ENCODE measurements at regions not wholly inside any gene's neighbourhood (a gene's known extent, or its start where the extent isn't known, plus 50 kb on each side); places are given as distances from the start of the nearest gene placed in this dataset.

GRCh38 chr13:31517599-31517998 lies 221.7 kb upstream of the RXFP2 start (continued):
- TF ChIP-seq MXI1 (IDR thresholded peaks at IDR 0.05; ENCODE audit: low read depth, low read length) (no peak), SIN3A (IDR thresholded peaks at IDR 0.05; ENCODE audit: low read depth, low read length) (no peak), NR2C2 (IDR thresholded peaks at IDR 0.05; ENCODE audit: borderline replicate concordance, control insufficient read depth, insufficient read length, low read depth) (no peak), MTA2 (IDR thresholded peaks at IDR 0.05; ENCODE audit: low read depth) (no peak), RB1 (IDR thresholded peaks at IDR 0.05; ENCODE audit: borderline replicate concordance) (no peak)

GRCh38 chr13:31518645-31519044 lies 220.7 kb upstream of the RXFP2 start:
- Histone ChIP-seq H3K9ac (ENCODE audit: control insufficient read depth, insufficient read depth, low read length) (no peak overlapping the region), H4K20me1 (ENCODE audit: control insufficient read depth, insufficient read depth) (no peaks in the 10 kb centered on the region), H3K4me2 (ENCODE audit: control insufficient read depth, insufficient read depth) (no peak overlapping the region), H3K79me2 (ENCODE audit: control insufficient read depth, insufficient read depth, low read length) (no peaks in the 10 kb centered on the region), H3K4me3 (no peak overlapping the region), H3K36me3 (ENCODE audit: control insufficient read depth in 2 of 2, insufficient read depth in 2 of 2, low read length in 1 of 2) (no peaks in the 10 kb centered on the region), H3K27me3 (replicated peaks in 1 of 2; ENCODE audit: control insufficient read depth in 2 of 2, insufficient read depth in 2 of 2, low read length in 1 of 2) (no peaks in the 10 kb centered on the region), H3K9me3 (replicated peaks; ENCODE audit: control insufficient read depth, insufficient read depth, low read length) (no peaks in the 10 kb centered on the region), H3K4me1 (ENCODE audit: control insufficient read depth, insufficient read depth, low read length) (no peaks in the 10 kb centered on the region), H2AFZ (ENCODE audit: control insufficient read depth, low read depth, low read length) (no peak overlapping the region), H3K27ac (ENCODE audit: control insufficient read depth, insufficient read depth) (no peak overlapping the region)
- POLR2A ChIA-PET = no interaction called here
- ATAC-seq (no peak), FAIRE-seq (no peak), DNase-seq (ENCODE audit: low read depth, low spot score) (no peak)
- intact Hi-C loops (cut with micrococcal nuclease; ENCODE audit: unreplicated experiment) (no loop called here), in situ Hi-C loops (cut with MboI) (no loop called here)
- 16% methylated on average over 4 of the region's 4 CpGs for WGBS (ENCODE audit: insufficient coverage, insufficient replicate concordance, low lambda C conversion rate, missing lambda C conversion rate)
- CTCF ChIA-PET = no interaction called here
- SMC1A ChIA-PET (ENCODE audit: uncharacterized antibody, unreplicated experiment) = interaction anchor here (1.3 kb wide), 1 partner anchor 46 kb away, joined by 3 read pairs; no protein-coding TSS in a partner anchor
- RAD21 ChIA-PET (ENCODE audit: unreplicated experiment) = no interaction called here
- BruUV-seq (replicated peaks) = no TSS peak
- TF ChIP-seq ZZZ3 (IDR thresholded peaks at IDR 0.05; ENCODE audit: control insufficient read depth, insufficient read length, low read depth) = no peak
- TF ChIP-seq MEF2A (IDR thresholded peaks at IDR 0.05; ENCODE audit: insufficient read depth, low read depth, low read length) = no peak
- TF ChIP-seq IRF4 (IDR thresholded peaks at IDR 0.05; ENCODE audit: low read depth, low read length) = no peak
- no peak for TF ChIP-seq TCF12 (IDR thresholded peaks at IDR 0.05; ENCODE audit: low read depth, low read length)
- no peak for TF ChIP-seq RUNX3 (IDR thresholded peaks at IDR 0.05; ENCODE audit: low read length)
- no peak for TF ChIP-seq NFIC (IDR thresholded peaks at IDR 0.05; ENCODE audit: low read depth, low read length)
- no peak for TF ChIP-seq KAT2A (conservative IDR thresholded peaks at IDR 0.05; ENCODE audit: control insufficient read depth, low read depth, low read length)
- TF ChIP-seq CUX1 (IDR thresholded peaks at IDR 0.05; ENCODE audit: insufficient replicate concordance, low read depth, low read length) = no peak
- TF ChIP-seq USF1 (IDR thresholded peaks at IDR 0.05; ENCODE audit: borderline replicate concordance, extremely low read length, insufficient read depth, low read depth, low read length) = no peak
- no peak for TF ChIP-seq LARP7 (IDR thresholded peaks at IDR 0.05)
- TF ChIP-seq E4F1 (IDR thresholded peaks at IDR 0.05; ENCODE audit: borderline replicate concordance, partially characterized antibody) = no peak

Measured in GM12878 (cell line).